VCaP (cell line): ENCODE measurements at regions not wholly inside any gene's neighbourhood (a gene's known extent, or its start where the extent isn't known, plus 50 kb on each side); places are given as distances from the start of the nearest gene placed in this dataset.

ENCODE experiments used
- H3K27ac ChIP-seq: fragments of 450-650 bp; 2 replicates; pipeline ENCODE4 v1.5.1; 2017
- CTCF ChIP-seq: fragments of 450-650 bp; conservative IDR thresholded peaks from 2 replicates; pipeline ENCODE4 v1.5.1; 2017; ENCODE audit warnings: mild to moderate bottlenecking, moderate library complexity

DNA sequence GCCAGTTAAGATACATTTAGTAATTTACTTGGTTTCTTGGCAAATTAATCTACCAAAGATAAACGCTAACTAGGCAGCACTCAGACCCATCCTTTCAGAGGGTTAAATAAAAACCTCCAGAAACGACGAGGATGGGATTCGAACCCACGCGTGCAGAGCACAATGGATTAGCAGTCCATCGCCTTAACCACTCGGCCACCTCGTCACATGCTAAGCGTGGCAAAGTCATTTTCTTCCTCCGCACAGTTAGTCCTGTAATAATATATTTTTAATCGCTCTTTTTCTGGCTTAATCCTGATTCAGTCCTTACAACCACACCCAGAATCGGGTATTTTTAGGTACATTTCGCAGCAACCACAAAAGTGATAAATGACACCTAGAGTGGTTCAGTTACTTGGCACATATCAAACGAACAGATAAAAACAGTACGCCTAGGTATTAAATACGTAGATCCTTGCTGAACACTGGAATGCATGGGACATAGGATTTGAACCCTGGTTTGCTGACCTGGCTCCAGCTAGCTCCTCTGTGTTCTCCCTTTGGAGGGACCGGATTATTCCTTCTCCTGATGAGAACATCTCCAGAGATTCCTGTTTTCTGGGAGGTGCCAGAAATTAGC, 71.6 kb downstream of the GPX5 start:
- no peak overlapping the region for H3K27ac ChIP-seq

DNA sequence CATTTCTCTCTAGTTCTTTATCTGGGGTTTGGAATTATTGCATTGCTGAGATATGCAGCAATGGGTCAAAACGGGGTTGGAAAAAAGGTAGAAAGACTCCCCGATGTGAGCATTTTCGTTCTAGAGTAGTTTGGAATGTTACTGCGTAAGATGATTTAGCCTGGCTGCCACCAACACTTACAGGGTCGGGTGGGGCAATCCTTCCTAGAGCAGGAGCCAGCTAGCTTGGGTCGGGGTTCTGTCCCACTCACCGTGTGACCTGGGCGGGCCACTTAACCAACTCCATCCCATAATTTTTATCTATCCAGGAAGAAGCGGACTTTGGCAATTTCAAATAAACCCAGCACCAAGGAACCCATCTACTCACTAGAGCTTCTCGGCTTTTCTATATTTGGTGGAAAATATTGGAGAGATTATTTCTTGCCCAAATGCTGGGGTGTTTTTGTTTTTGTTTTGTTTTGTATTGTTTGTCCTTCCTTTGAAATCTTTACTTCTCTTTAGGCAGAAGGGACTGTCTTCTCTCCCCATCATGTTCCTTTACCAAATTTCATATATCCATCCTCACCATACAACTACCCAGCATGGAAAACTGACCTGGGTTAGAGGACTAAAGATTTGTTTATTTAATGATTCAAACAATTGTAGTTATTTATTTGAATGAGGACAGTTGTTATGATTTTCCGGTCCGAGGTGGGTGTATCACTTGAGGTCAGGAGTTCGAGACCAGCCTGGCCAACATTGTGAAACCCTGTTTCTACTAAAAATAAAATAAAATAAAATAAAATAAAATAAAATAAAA, 72.4 kb downstream of the GPX5 start:
- H3K27ac ChIP-seq, result no peak overlapping the region
- no peak for TF ChIP-seq CTCF

More for the DNA sequence above, 71.6 kb downstream of the GPX5 start:
- TF ChIP-seq CTCF, result no peak

DNA sequence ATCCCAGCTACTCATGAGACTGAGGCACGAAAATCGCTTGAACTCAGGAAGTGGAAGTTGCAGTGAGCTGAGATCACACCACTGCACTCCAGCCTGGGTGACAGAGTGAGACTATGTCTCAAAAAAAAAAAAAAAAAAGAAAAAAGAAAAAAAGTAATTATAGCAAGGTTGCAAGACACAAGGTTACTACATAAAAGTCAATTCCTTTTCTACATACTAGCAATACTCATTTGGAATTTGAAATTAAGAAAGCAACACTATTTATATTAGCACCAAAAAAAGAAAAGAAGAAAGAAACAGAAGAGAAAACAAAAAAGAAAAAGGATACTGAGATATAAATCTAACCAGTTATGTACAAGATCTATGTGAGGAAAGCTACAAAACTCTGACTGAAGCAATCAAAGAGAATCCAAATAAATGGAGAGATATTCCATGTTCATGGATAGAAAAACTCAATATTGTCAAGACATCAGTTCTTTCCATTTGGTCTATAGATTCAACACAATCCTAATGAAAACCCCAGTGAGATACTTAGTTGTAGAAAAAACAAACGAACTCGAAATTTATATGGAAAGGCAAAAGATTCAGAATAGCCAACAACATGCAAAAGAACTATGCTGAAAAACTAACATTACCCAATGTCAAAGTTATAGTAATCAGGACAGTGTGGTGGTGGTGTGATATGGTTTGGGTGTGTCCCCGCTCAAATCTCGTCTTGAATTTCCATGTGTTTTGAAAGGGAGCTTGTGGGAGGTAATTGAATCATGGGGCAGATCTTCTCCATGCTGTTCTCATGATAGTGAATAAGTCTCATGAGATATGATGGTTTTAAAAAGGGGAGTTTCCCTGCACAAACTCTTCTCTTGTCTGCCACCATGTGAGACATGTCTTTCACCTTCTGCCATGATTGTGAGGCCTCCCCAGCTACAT, 73.3 kb downstream of the GPX5 start:
- H3K27ac ChIP-seq, result no peak overlapping the region
- no peak for TF ChIP-seq CTCF

GRCh38 chr6:28600245-28600644, 74.6 kb downstream of the GPX5 start:
- H3K27ac ChIP-seq, result no peak overlapping the region
- no peak for TF ChIP-seq CTCF

- H3K27ac ChIP-seq, result no peak overlapping the region
- no peak for TF ChIP-seq CTCF
These were observed 78.2 kb downstream of the GPX5 start for GRCh38 chr6:28603891-28604290.

DNA sequence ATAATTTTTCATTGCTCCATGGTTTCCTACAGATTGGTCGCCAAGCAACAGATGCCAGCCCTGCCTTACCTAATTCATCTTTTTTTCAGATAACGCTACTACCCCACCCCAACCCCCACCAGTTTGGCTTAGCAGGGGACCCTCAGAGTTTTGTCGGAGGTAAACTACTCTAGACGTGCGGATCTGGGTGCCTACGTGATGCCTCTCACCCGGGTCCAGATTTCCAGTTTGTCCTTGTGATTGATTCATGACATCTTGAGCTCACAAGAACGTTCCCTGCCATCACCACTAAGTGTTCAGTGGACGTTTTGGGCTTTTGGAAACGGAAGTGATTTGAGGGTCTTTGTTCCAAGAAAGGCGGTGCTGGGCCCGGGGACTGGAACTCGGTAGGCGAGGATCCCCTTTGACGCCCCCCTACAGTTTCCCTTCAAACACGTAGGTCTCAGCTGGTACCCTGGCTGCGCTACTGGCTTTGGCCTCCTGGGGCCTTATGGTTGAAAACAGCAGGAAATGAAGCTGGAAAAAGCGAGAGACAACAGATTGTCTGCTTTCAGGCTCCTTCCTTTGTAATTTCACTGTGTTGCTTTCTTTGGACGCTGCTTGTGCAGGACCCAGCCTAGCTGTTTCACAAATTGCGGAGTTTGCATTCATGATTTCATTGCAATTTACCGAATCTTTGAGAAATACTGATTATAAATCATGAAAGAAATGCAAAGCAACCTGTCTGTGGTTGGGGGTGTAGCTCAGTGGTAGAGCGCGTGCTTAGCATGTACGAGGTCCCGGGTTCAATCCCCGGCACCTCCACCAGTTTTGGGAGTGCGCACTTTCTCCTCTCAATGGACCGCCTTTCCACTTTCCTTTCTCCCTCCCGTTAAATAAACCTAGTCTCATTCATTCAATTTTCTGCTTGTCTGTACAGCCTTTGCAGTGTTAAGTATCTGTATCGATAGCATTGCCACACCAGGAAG, 81.0 kb downstream of the GPX5 start:
- no peak; the same call in 1 of the 2 replicates for TF ChIP-seq CTCF
- H3K27ac ChIP-seq, result no peak overlapping the region
